ENCODE measurements at regions not wholly inside any gene's neighbourhood (a gene's known extent, or its start where the extent isn't known, plus 50 kb on each side); places are given as distances from the start of the nearest gene placed in this dataset.
"Not testable (repeated sequence)": the region's sequence is repeated elsewhere in the genome, so short reads cannot be mapped to it uniquely, and the experiment has no call there.

GRCh38 chr14:59058776-59059175, 129.7 kb upstream of the DAAM1 start:
- not testable (repeated sequence) for DNase-seq (ENCODE audit: low read depth)

GRCh38 chr14:59060841-59061240, 127.6 kb upstream of the DAAM1 start:
- peak; percentile 20 for DNase-seq (ENCODE audit: low read depth)

- DNase-seq (ENCODE audit: low read depth), result no peak
Observed at GRCh38 chr14:59061292-59061691, 127.2 kb upstream of the DAAM1 start.

GRCh38 chr14:59063259-59063658, 125.2 kb upstream of the DAAM1 start:
- DNase-seq (ENCODE audit: low read depth), result no peak

GRCh38 chr14:59067127-59067894, 121.2 kb upstream of the DAAM1 start:
- DNase-seq (ENCODE audit: low read depth), result peak; percentile 22

GRCh38 chr14:59069163-59069854, 119.2 kb upstream of the DAAM1 start:
- no peak for DNase-seq (ENCODE audit: low read depth)

- DNase-seq (ENCODE audit: low read depth), result no peak
Observed at GRCh38 chr14:59075506-59075905, 113.0 kb upstream of the DAAM1 start.

- DNase-seq (ENCODE audit: low read depth), result no peak
Observed at GRCh38 chr14:59081720-59082119, 106.7 kb upstream of the DAAM1 start.

GRCh38 chr14:59085207-59085739, 103.2 kb upstream of the DAAM1 start:
- peak; percentile 21 for DNase-seq (ENCODE audit: low read depth)

- DNase-seq (ENCODE audit: low read depth), result peak; percentile 84
Observed at GRCh38 chr14:59086241-59086882, 102.1 kb upstream of the DAAM1 start.

GRCh38 chr14:59087240-59087639, 101.2 kb upstream of the DAAM1 start:
- no peak for DNase-seq (ENCODE audit: low read depth)

GRCh38 chr14:59087711-59088110, 100.8 kb upstream of the DAAM1 start:
- no peak for DNase-seq (ENCODE audit: low read depth)

- DNase-seq (ENCODE audit: low read depth), result peak; percentile 60
Observed at GRCh38 chr14:59090572-59090971, 97.9 kb upstream of the DAAM1 start.

- DNase-seq (ENCODE audit: low read depth), result no peak
Observed at GRCh38 chr14:59091404-59091803, 97.1 kb upstream of the DAAM1 start.

- DNase-seq (ENCODE audit: low read depth), result no peak
Observed at GRCh38 chr14:59091976-59092375, 96.5 kb upstream of the DAAM1 start.

GRCh38 chr14:59093902-59094301, 94.6 kb upstream of the DAAM1 start:
- DNase-seq (ENCODE audit: low read depth), result no peak

- no peak for DNase-seq (ENCODE audit: low read depth)
Observed at GRCh38 chr14:59096303-59096702, 92.2 kb upstream of the DAAM1 start.

- no peak for DNase-seq (ENCODE audit: low read depth)
Observed at GRCh38 chr14:59097681-59098080, 90.8 kb upstream of the DAAM1 start.

- DNase-seq (ENCODE audit: low read depth), result peak; percentile 97
Observed at GRCh38 chr14:59098377-59098776, 90.1 kb upstream of the DAAM1 start.

GRCh38 chr14:59100205-59100604, 88.3 kb upstream of the DAAM1 start:
- DNase-seq (ENCODE audit: low read depth), result no peak

GRCh38 chr14:59101476-59101875, 87.0 kb upstream of the DAAM1 start:
- no peak for DNase-seq (ENCODE audit: low read depth)

GRCh38 chr14:59103396-59103795, 85.1 kb upstream of the DAAM1 start:
- peak; percentile 70 for DNase-seq (ENCODE audit: low read depth)

- no peak for DNase-seq (ENCODE audit: low read depth)
Observed at GRCh38 chr14:59107819-59108218, 80.6 kb upstream of the DAAM1 start.

Measured in EH (cell line).